ENCODE measurements at regions not wholly inside any gene's neighbourhood (a gene's known extent, or its start where the extent isn't known, plus 50 kb on each side); places are given as distances from the start of the nearest gene placed in this dataset.

- TF ChIP-seq POLR2A (IDR thresholded peaks at IDR 0.05): no peak
- TF ChIP-seq CTCF (IDR thresholded peaks at IDR 0.05): no peak
Measured at GRCh38 chr20:41678799-41679198, 60.6 kb upstream of the CHD6 start.

Data from testis (tissue), 2 donors.